Transverse colon (tissue), 4 donors: ENCODE measurements at regions not wholly inside any gene's neighbourhood (a gene's known extent, or its start where the extent isn't known, plus 50 kb on each side); places are given as distances from the start of the nearest gene placed in this dataset.

Experiments
- DNase-seq: peaks from one replicate; pipeline ENCODE4 v3.0.0-alpha.2; 2019
- H3K27ac ChIP-seq, 4 donors: fragments of 200-600 bp; sonication (generic); 2 replicates each; pipeline ENCODE4 v1.5.1; 2016 to 2018; ENCODE audit warnings: inconsistent platforms in 4 of 4
- H3K27me3 ChIP-seq: fragments of 200-600 bp; sonication (generic); 2 replicates; pipeline ENCODE4 v1.5.1; 2017; ENCODE audit warnings: inconsistent platforms
- H3K36me3 ChIP-seq, 4 donors: fragments of 200-600 bp; sonication (generic); 2 replicates each; pipeline ENCODE4 v1.5.1; 2017 to 2019; ENCODE audit warnings: inconsistent platforms in 4 of 4
- H3K4me1 ChIP-seq, 4 donors: fragments of 200-600 bp; sonication (generic); 2 replicates each; pipeline ENCODE4 v1.5.1; 2017 to 2020; ENCODE audit warnings: inconsistent platforms in 4 of 4
- H3K4me3 ChIP-seq, 4 donors: fragments of 200-600 bp; sonication (generic); 1 replicate in 1 of 4; 2 replicates in 3 of 4; pipeline versions ENCODE4 v1.5.1 to v1.6.1; 2017 to 2019; ENCODE audit warnings: inconsistent platforms in 4 of 4
- H3K9me3 ChIP-seq, 2 donors: fragments of 200-600 bp; sonication (generic); 2 replicates each; pipeline ENCODE4 v1.5.1; 2017 to 2019; ENCODE audit warnings: inconsistent platforms in 2 of 2
- EP300 ChIP-seq: sonication (generic); formaldehyde crosslinking; IDR thresholded peaks from one replicate; pipeline ENCODE4 v1.6.1; 2017; ENCODE audit warnings: antibody characterized with exemption, low read depth
- POLR2A ChIP-seq: fragments of 450-650 bp; IDR thresholded peaks from one replicate; pipeline ENCODE4 v1.6.1; 2016; ENCODE audit warnings: antibody characterized with exemption, mild to moderate bottlenecking, moderate library complexity
- POLR2AphosphoS5 ChIP-seq, 3 donors: sonication (generic); formaldehyde crosslinking; IDR thresholded peaks; one replicate each; pipeline ENCODE4 v1.6.1; 2016; ENCODE audit warnings: antibody characterized with exemption in 3 of 3
- WGBS, 2 donors: methylation state at CpG; one replicate each; pipeline ENCODE4 v1.1.5; 2018; ENCODE audit warnings: low coverage in 1 of 2; 5-methylcytosine and 5-hydroxymethylcytosine counted together
- in situ Hi-C, 4 donors: fragments of 200-750 bp; cut with MboI; loops; one replicate each; pipeline versions ENCODE4 v1.15.0 to v1.15.1; 2017; ENCODE audit warnings: low sequenced_read_pairs in 3 of 4, low pct_ligation_motif_present in 1 of 4, low pct_unique_long_range_greater_than_20kb in 1 of 4
- intact Hi-C: fragments of 100-400 bp; cut with DNase I; formaldehyde crosslinking; loops from one replicate; pipeline ENCODE4 v1.15.1; 2023; ENCODE audit warnings: low total_unique reads
- TF ChIP-seq, protein P1 (sequence below), 5 experiments: fragments of 200-600 bp in 3 of 5; fragments of 450-650 bp in 2 of 5; sonication (generic) in 3 of 5; IDR thresholded peaks; 1 replicate in 2 of 5; 2 replicates in 3 of 5; pipeline ENCODE4 v1.5.1; 2016 to 2017; ENCODE audit warnings: antibody characterized with exemption in 5 of 5, inconsistent platforms in 3 of 5, mild to moderate bottlenecking in 2 of 5, moderate library complexity in 1 of 5

DNA sequence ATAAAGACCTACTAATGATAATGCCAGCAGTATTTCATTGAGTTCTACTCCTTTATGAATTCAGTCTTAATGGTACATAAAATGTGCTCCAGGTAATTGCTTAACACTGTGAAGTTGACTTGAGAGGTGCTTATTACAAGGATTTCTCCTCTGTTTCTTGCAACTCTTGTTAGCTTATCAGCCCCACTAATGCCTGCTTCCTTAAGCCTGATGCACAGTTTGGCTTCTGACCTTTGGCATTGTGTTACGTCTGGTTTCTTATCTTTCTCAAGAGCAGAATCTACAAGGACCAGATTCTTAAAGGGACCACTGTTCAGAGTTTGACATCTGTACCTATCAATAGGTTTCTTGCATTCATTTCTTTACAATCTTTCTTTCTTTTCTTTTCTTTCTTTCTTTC, 223.9 kb upstream of the CWC22 start:
- Histone ChIP-seq H3K27ac (no peak overlapping the region), H3K36me3 (no peaks in the 10 kb centered on the region), H3K4me3 (no peak overlapping the region), H3K9me3 (no peaks in the 10 kb centered on the region), H3K4me1 (no peaks in the 10 kb centered on the region), H3K27me3 (no peaks in the 10 kb centered on the region)
- no peak for DNase-seq
- intact Hi-C loops (no loop called here), in situ Hi-C loops (no loop called here)
- 25 to 33% methylated on average over 1 of the region's 1 CpG for WGBS, 2 donors
- TF ChIP-seq POLR2A (no peak), POLR2AphosphoS5 (IDR thresholded peaks at IDR 0.05) (no peak), EP300 (no peak)
- TF ChIP-seq, protein P1, sequence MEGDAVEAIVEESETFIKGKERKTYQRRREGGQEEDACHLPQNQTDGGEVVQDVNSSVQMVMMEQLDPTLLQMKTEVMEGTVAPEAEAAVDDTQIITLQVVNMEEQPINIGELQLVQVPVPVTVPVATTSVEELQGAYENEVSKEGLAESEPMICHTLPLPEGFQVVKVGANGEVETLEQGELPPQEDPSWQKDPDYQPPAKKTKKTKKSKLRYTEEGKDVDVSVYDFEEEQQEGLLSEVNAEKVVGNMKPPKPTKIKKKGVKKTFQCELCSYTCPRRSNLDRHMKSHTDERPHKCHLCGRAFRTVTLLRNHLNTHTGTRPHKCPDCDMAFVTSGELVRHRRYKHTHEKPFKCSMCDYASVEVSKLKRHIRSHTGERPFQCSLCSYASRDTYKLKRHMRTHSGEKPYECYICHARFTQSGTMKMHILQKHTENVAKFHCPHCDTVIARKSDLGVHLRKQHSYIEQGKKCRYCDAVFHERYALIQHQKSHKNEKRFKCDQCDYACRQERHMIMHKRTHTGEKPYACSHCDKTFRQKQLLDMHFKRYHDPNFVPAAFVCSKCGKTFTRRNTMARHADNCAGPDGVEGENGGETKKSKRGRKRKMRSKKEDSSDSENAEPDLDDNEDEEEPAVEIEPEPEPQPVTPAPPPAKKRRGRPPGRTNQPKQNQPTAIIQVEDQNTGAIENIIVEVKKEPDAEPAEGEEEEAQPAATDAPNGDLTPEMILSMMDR (IDR thresholded peaks at IDR 0.05), result no peak

DNA sequence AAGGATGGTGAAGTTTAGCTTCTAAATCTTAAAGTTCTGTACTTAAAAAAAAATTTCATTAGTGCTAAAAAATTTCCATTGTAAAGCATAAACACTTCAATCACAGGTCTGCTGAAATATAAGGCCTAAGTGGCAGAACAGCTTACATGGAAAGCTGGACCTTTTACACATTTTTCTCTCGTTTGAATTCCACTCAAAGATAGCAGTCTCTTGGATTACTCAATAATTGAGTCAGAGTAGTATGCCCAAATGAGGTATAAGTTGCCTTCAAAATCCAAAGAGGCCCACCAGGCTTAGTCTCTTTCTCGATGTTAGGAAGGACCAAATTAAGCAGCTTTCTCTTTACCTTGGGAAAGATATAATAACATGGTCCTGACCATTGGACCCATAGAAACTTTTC, 220.4 kb upstream of the CWC22 start:
- TF ChIP-seq POLR2AphosphoS5 (IDR thresholded peaks at IDR 0.05) (no peak), POLR2A (no peak), EP300 (no peak)
- TF ChIP-seq, protein P1 (IDR thresholded peaks at IDR 0.05), result no peak
- 62 to 84% methylated on average over 2 of the region's 2 CpGs for WGBS, 2 donors
- Histone ChIP-seq H3K9me3 (no peaks in the 10 kb centered on the region), H3K36me3 (no peaks in the 10 kb centered on the region), H3K4me3 (no peak overlapping the region), H3K4me1 (no peaks in the 10 kb centered on the region), H3K27me3 (no peaks in the 10 kb centered on the region), H3K27ac (no peak overlapping the region)
- DNase-seq, result no peak
- intact Hi-C loops, result no loop called here
- in situ Hi-C loops, result no loop called here

DNA sequence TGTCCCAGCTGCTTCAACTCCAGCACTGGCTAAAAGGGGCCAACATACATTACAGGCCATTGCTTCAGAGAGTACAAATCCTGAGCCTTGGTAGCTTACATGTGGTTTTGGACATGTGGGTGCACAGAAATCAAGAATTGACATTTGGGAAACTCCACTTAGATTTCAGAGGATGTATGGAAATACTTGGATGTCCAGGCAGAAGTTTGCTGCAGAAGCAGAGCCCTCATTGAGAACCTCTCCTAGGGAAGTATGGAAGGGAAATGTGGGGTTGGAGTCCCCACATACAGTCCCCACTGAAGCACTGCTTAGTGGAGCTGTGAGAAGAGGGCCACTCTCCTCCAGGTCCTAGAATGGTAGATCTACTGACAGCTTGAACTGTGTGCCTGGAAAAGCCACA, 218.0 kb upstream of the CWC22 start:
- Histone ChIP-seq H3K36me3 (no peaks in the 10 kb centered on the region), H3K27ac (no peak overlapping the region), H3K4me3 (no peak overlapping the region), H3K4me1 (no peaks in the 10 kb centered on the region), H3K27me3 (no peaks in the 10 kb centered on the region), H3K9me3 (no peaks in the 10 kb centered on the region)
- no peak for DNase-seq
- no peak for TF ChIP-seq POLR2AphosphoS5 (IDR thresholded peaks at IDR 0.05)
- TF ChIP-seq, protein P1 (IDR thresholded peaks at IDR 0.05), result no peak
- no peak for TF ChIP-seq POLR2A
- TF ChIP-seq EP300, result no peak
- in situ Hi-C loops (no loop called here), intact Hi-C loops (no loop called here)

DNA sequence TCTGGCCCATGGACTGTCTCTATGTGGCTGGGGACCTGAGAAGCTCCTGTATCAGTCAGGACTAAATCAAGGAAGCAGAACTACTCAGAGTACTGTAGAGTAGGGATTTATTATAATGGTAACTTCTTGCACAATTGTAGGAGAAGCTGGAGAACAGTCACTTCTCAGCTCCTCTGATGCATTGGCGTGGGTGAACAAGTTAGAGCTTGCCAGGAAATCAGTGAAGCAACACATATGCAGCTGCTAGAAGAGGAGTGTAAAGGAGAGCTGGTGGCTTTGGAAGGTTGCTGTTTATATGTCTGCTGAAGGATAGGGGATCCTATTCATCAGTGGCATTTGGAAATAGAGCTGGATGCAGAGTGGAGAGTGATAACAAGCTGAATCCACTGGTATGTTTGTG, 215.5 kb upstream of the CWC22 start:
- Histone ChIP-seq H3K4me3 (no peak overlapping the region), H3K27ac (no peak overlapping the region), H3K9me3 (peaks cover 4 to 5% of the 10 kb centered on the region in 2 donors), H3K27me3 (no peaks in the 10 kb centered on the region), H3K36me3 (no peaks in the 10 kb centered on the region), H3K4me1 (no peaks in the 10 kb centered on the region)
- no peak for TF ChIP-seq EP300
- TF ChIP-seq POLR2AphosphoS5 (IDR thresholded peaks at IDR 0.05), result no peak
- TF ChIP-seq POLR2A, result no peak
- TF ChIP-seq, protein P1 (IDR thresholded peaks at IDR 0.05), result no peak
- DNase-seq, result no peak
- WGBS, 2 donors, result 43 to 74% methylated on average over 1 of the region's 1 CpG
- intact Hi-C loops (no loop called here), in situ Hi-C loops (no loop called here)
